ENCODE measurements at regions not wholly inside any gene's neighbourhood (a gene's known extent, or its start where the extent isn't known, plus 50 kb on each side); places are given as distances from the start of the nearest gene placed in this dataset.

DNA sequence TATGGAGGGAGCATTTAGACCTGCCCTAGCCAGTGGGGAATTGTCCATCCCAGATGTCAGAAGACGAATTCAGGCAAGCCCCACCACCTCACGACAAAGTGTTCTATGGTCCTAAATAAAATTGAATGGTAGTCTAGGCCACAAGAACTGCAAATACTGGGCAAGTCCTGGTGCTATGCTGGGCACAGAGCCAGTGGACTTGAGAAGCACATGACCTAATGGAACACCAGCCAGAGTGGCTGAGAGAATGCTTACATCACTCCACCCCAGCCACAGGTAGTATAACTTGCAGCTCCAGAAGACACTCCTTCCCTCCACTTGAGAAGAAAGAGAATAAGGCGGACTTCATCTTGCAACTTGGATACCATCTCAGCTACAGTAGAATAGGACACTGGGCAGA is 567.3 kb upstream of the CXADR start:
- TF ChIP-seq CTCF (IDR thresholded peaks at IDR 0.05) (no peak), POLR2A (IDR thresholded peaks at IDR 0.05) (no peak), POLR2AphosphoS5 (IDR thresholded peaks at IDR 0.05) (no peak)

Data from prostate gland (tissue), 2 donors.